ENCODE measurements at regions not wholly inside any gene's neighbourhood (a gene's known extent, or its start where the extent isn't known, plus 50 kb on each side); places are given as distances from the start of the nearest gene placed in this dataset.

DNA sequence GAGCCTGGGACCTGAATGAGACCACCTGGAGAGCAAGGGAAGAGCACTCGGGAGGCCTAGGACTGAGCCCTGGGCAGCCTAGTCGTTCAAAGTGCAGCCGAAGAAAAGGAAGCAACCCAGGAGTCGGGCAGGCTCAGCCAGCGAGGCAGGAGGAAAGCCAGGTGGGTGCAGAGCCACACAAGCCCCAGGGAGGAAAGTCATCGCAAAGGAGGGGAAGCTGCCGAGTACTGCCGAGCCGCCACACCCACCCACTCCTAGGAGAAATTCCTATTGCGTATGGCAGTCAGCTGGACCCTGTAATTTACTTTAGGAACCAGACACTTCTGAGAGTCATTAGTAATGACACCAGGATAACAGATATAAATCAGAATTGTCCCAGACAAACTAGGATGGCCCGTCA lies 187.6 kb downstream of the KATNIP start:
- DNase-seq (ENCODE audit: low spot score): no peak
